Fibroblast of lung (primary cell): ENCODE measurements at regions not wholly inside any gene's neighbourhood (a gene's known extent, or its start where the extent isn't known, plus 50 kb on each side); places are given as distances from the start of the nearest gene placed in this dataset.

Experiments used
- CTCF ChIP-seq, 2 donors: IDR thresholded peaks in 1 of 2; conservative IDR thresholded peaks in 1 of 2; 1 replicate in 1 of 2; 2 replicates in 1 of 2; pipeline ENCODE4 v1.5.1; 2011 to 2012; ENCODE audit warnings: low read length in 2 of 2, control low read depth in 1 of 2, inconsistent platforms in 1 of 2, low read depth in 1 of 2, mild to moderate bottlenecking in 1 of 2
- EZH2 ChIP-seq: IDR thresholded peaks from 2 replicates; pipeline ENCODE4 v1.5.1; 2012; ENCODE audit warnings: low read length, control low read depth, mild to moderate bottlenecking; ENCODE audit errors: missing control alignments

DNA sequence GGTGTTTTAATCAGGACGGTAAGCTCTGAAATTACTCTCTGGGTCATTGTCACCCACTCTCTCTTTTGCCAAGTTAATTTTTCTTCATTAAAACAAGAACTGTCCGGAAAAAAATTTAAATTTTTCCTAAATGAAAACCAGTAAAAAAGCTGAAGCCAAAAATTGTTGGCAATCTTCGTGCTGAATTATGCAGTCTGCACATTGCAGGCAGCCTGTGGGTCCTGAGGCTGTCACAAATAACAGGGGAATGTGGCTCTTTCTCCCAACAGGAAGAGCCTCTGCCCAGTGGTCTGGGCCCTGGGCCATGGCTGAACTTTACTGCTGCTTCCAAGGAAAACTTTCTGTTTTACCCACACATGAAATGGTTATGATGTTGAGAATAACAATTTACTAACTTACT is 153.9 kb upstream of the SPAG17 start:
- no peak for TF ChIP-seq EZH2
- TF ChIP-seq CTCF (conservative IDR thresholded peaks at IDR 0.05 in 1 of 2, IDR thresholded peaks at IDR 0.05 in 1 of 2; ENCODE audit: low read depth in 1 of 2, low read length in 2 of 2): no peak
